ENCODE measurements at regions not wholly inside any gene's neighbourhood (a gene's known extent, or its start where the extent isn't known, plus 50 kb on each side); places are given as distances from the start of the nearest gene placed in this dataset.

DNA sequence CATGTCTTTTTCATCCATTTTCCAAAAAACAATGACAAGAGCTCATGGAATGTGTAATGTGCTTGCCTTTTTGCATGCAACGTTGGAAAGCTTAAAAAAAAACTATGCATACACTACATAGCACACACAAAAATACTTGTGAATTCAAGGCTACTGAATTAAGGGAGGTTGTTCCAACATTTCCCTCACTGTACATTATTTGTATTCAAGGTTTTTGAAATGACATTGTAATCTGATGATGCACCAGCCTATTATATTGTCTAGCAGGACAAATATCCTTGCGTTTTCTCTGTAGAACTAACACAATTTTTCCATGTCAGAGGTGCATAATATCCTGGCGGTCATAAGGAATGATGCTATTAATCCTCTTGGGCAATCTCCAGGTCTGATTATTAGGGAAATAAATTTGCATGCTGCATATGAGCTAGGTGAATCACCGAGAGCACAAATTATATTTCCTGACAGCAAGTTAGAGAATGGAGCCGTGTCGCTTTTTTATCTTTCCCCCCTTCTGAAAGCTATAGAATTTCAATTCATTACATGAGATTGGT is 836.9 kb upstream of the FANCL start:
- no peak for DNase-seq (ENCODE audit: low read depth in 2 of 2)

- no peak for DNase-seq (ENCODE audit: low read depth in 2 of 2)
Measured at GRCh38 chr2:59077026-59077725, 836.1 kb upstream of the FANCL start.

GRCh38 chr2:59076079-59076619 is 835.0 kb upstream of the FANCL start:
- no peak for DNase-seq (ENCODE audit: low read depth in 2 of 2)

GRCh38 chr2:59074071-59074470 is 832.9 kb upstream of the FANCL start:
- DNase-seq (ENCODE audit: low read depth in 2 of 2), result no peak

- no peak for DNase-seq (ENCODE audit: low read depth in 2 of 2)
Measured at GRCh38 chr2:59073286-59073685, 832.2 kb upstream of the FANCL start.

GRCh38 chr2:59068255-59068654 is 827.1 kb upstream of the FANCL start:
- DNase-seq (ENCODE audit: low read depth in 2 of 2), result no peak

DNA sequence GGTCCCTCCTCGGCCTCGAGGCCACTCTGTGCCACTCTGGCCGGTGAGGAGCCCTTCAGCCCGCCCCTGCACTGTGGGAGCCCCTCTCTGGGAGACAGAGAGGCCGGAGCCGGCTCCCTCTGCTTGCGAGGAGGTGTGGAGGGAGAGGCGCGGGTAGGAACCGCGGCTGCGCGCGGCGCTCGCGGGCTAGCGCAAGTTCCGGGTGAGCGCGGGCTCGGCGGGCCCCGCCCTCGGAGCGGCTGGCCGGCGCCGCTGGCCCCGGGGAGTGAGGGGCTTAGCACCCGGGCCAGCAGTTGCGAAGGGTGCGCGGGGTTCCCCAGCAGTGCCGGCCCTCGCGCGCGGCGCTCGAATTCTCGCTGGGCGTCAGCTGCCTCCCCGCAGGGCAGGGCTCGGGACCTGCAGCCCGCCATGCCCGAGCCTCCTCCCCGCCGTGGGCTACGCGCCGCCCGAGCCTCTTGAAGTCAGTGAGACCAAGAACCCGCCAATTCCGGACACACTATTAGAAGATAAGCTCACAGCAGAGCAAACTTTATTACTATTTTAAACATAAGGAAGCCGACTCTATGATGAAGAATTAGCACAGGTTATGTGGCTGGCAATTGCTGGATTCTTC is 825.8 kb upstream of the FANCL start:
- DNase-seq (ENCODE audit: low read depth in 2 of 2), result no peak

DNA sequence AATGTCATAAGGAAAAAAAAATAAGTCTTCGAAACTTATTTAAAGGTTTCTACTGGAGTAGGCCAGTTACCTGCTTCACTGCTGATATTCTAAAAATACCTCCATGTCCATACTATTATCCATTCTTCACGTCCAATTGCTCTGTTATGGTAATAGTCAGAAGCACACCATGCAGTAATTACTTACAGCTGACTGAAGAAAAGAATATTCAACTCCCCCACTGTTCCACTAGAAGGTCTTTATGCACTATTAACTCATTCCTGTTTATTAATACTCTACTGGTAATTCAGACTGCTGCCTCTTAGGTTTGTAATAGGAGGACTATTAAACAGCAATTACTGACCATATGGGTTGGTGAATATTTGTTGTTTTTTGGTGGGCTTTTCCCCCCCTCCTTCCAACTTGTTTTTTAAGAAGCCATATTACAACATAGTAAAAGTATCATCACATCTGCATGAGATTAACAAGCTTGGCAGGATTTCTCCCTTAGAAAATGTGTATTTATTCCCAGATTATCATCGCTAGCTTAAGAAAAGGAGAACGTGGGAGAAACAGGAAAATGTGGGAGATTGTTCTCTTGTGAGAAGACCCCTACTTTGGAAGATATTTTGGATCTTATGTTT is 806.4 kb upstream of the FANCL start:
- DNase-seq (ENCODE audit: low read depth in 2 of 2), result no peak

DNA sequence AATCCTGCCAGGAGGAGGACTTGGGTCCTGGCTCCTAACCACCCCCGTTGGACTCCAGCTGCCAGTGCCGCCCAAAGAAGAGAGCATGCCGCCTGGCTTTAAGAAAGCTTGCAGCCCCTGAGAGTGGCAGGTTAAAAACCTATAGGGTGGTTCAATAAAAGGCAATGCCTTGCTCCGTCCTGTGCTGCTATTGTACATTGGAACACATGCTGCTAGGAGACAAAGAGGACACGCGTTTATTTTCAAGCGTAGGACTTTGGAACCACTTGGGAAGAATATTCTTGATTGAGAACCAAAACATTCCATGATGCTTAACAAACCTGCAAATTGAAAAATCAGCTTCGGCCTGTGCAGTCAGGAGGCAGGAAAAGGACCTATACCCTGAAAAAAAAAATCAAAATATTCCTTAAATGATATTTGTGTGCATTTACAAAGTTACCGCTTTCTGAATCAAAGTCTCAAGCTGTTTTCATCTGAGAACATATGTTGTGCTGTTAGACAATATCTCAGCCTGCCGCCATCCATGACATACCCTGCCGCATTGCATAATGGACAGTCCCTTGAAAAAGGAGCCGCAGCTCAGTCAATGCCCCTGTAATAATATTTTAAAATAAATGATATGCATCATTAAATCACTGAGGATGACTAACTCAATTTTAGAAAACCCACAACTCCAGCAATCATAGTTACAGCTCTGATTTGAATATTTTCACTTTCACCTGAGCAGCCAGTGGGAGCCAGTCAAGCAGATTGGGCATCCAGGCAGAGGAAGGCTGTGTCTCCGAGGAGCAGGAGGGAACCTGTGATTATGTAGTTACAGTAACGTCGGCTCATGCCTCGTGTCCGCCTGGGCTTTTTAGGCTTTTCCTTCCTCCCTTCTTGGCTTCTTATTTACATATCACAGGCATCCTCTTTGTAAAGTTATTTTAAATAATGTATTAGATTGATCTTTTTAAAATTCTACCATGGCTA is 805.6 kb upstream of the FANCL start:
- no peak for DNase-seq (ENCODE audit: low read depth in 2 of 2)

GRCh38 chr2:59044736-59045135 is 803.6 kb upstream of the FANCL start:
- DNase-seq (ENCODE audit: low read depth in 2 of 2), result no peak

DNA sequence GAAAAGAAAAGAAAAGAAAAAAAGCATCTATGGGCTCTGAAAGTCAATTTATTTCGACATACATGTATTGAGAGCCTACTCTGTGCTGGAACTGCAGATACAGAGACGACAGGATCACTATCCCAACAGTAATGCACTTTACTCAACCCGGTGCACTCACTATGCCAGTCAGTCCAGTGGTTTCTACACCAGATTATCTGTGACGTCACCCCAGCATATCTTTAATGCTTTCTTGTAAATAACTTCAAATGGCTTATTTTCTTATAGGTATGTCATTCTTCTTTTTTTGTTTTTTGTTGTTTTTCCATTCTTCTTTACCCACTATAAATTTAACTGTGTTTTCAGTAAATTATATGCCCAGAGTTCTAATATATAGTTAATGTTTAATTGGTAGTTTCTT is 800.0 kb upstream of the FANCL start:
- DNase-seq (ENCODE audit: low read depth in 2 of 2), result no peak

DNA sequence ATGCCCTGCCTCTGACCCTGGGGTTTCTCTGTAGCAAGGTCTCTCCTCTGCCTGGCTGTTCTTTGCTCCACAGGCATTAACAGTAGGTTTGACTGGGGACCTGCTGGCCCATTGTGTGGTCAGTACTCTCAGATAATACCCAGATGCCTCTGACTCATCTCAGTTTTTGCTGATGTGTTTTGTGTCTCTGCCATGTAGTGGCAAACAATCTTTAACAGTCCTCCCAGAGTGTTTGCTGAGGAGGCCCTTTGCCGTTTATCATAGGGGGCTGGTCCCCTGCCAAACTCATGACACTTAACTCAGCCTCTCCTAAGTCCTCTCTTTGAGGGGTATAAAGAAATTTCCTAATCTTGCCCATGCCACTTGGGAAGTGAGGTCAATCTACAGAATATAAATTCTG is 793.7 kb upstream of the FANCL start:
- no peak for DNase-seq (ENCODE audit: low read depth in 2 of 2)

- no peak for DNase-seq (ENCODE audit: low read depth in 2 of 2)
Measured at GRCh38 chr2:59034106-59034505, 793.0 kb upstream of the FANCL start.

DNA sequence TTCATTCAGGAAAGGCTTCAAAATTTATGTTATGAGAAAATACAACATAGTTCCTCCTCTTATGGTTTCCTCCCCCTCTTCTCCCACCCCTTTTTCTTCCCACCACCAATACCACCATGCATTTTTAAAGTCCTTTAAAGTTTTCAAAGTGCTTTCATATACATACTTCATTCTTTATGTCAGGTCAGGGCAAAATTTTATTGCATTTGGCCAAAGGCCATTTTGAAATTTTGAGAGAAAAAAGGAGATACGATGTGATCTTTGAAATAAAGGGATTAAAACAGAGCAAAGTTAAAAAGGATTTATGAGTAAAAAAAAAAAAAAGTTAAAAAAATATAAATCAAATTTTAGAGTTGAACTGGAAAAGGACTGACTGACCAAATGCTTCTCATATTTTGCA is 792.5 kb upstream of the FANCL start:
- no peak for DNase-seq (ENCODE audit: low read depth in 2 of 2)

GRCh38 chr2:59032499-59032898 is 791.4 kb upstream of the FANCL start:
- no peak for DNase-seq (ENCODE audit: low read depth in 2 of 2)

DNA sequence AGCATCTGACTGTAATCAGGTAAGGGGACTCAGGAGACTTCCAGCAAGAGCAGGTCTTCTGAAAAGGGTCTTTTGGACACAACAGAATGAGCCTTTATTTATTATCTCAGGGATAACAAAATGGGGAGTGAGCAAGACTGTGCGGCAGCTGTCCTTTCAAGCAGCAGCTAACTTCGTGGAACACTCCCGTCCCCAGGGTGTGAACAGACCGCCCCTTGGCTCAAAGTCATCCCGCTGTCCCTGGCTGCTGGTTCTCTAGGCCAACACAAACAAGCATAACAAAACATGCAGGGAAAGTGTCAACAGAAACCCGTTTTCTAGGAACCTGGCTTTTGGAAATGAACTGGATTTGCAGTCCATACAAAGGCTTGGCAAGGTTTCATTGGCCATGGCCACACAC is 787.9 kb upstream of the FANCL start:
- no peak for DNase-seq (ENCODE audit: low read depth in 2 of 2)

DNA sequence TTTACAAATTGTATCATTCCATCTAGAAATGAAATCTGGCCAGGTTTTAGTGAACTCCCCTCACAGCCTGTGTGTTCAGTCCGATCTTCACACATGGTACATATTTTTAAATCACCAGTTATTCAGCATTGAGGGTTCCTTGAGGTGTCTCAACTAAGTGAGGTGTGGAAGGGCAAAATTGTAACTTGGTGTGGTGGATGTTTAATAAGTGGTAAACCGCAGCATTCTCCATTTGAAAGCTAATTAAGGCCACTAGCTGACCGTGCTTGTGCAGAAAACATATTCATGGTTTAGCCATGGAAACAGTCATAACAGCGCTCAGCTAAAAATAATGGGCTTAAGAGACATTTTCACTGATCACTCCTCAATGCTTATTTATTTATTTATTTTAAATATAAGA is 786.2 kb upstream of the FANCL start:
- no peak for DNase-seq (ENCODE audit: low read depth in 2 of 2)

GRCh38 chr2:59025157-59025757 is 784.1 kb upstream of the FANCL start:
- DNase-seq (ENCODE audit: low read depth in 2 of 2), result peak in 1 of 2 donors; percentile 3

DNA sequence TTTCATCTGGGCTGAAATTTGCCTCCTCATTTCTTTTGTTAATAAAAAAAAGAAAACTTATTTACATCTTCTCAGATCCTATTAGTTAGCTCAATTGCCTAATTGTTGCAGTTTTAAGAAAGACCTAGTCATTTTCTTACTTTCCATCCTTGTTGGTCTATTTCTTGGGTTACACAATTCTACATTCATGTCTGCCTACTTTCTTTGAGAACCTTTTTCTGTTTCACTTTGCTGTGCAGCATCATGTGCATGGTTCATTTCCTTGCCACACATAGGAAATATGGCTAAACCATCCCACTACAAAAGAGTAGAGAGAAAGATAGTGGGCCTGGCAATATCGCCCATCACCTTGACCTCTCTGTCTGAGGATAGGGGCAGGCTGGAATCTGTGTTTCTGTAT is 780.7 kb upstream of the FANCL start:
- DNase-seq (ENCODE audit: low read depth in 2 of 2), result no peak

DNA sequence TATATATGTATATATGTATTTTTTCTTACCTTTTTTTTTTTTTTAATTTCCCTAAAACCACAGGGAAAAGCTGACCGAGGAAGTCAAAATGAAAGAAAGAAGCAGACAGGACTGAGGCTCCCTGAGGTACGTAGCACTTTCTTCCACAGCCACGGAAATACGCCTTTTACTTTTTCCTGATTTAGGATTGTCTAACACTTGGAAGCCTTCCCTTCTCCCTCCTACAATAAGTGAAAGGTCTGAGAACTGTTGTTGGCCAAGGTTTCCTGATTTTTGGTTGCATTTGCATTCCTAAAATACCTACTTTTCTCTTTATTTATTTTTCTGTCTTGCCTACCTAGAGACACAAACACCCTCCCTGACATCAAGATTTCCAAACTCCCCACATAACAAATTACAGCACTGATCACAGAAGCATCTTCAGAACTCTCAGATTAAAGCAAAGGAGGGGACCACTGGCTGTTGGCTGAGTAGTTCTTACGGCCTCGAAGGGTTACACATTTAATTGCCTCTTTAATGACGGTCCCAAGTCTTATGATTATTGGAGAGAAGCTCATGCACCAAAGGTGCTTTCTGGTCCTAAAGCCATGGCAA is 778.5 kb upstream of the FANCL start:
- no peak for DNase-seq (ENCODE audit: low read depth in 2 of 2)

- no peak for DNase-seq (ENCODE audit: low read depth in 2 of 2)
Measured at GRCh38 chr2:59018737-59019136, 777.6 kb upstream of the FANCL start.

Measured in stimulated activated CD4-positive, alpha-beta T cell treated with anti-CD3 and anti-CD28 coated beads, Interleukin-4, amount 100 ng/mL, for 48 hours (primary cell).